Activated B cell treated with CpG ODN at 0.5 μM for 24 hours (primary cell): ENCODE measurements at regions not wholly inside any gene's neighbourhood (a gene's known extent, or its start where the extent isn't known, plus 50 kb on each side); places are given as distances from the start of the nearest gene placed in this dataset.

Source experiments
- ATAC-seq: fragments of 200-7000 bp; cut with Tn5 transposase; one replicate; pipeline ENCODE4 v1.10.0; 2021; ENCODE audit warnings: low read depth, mild to moderate bottlenecking, moderate library complexity
- CTCF ChIA-PET: fragments of 350-600 bp; sonication (Branson Sonifier 250); formaldehyde crosslinking; loops from one replicate; lab custom pipeline; 2021; ENCODE audit warnings: antibody characterized with exemption; lab: Charles Lee
- POLR2A ChIA-PET: fragments of 350-600 bp; sonication (Branson Sonifier 250); formaldehyde crosslinking; loops from one replicate; lab custom pipeline; 2021; ENCODE audit warnings: antibody characterized with exemption; lab: Charles Lee
- DNase-seq: peaks from one replicate; pipeline ENCODE4 v3.0.0; 2022
- H3K27ac Mint-ChIP-seq: one replicate; pipeline ENCODE4 v1.8.0; 2020; ENCODE audit warnings: mixed read lengths
- H3K27me3 Mint-ChIP-seq: one replicate; pipeline ENCODE4 v1.8.0; 2021; ENCODE audit warnings: mixed read lengths
- H3K36me3 Mint-ChIP-seq: one replicate; pipeline ENCODE4 v1.8.0; 2021; ENCODE audit warnings: low read depth, mixed read lengths
- H3K4me1 Mint-ChIP-seq: one replicate; pipeline ENCODE4 v1.8.0; 2021; ENCODE audit warnings: mixed read lengths
- H3K4me3 Mint-ChIP-seq: one replicate; pipeline ENCODE4 v1.8.0; 2020; ENCODE audit warnings: mild to moderate bottlenecking, mixed read lengths
- H3K9me3 Mint-ChIP-seq: one replicate; pipeline ENCODE4 v1.8.0; 2020; ENCODE audit warnings: mixed read lengths
- CTCF ChIP-seq: fragments of 200-600 bp; IDR thresholded peaks from one replicate; pipeline ENCODE4 v1.8.0; 2022; ENCODE audit warnings: antibody characterized with exemption, mild to moderate bottlenecking
- intact Hi-C: fragments of 100-400 bp; cut with micrococcal nuclease; formaldehyde crosslinking; loops from one replicate; pipeline ENCODE4 v1.15.1; 2024

DNA sequence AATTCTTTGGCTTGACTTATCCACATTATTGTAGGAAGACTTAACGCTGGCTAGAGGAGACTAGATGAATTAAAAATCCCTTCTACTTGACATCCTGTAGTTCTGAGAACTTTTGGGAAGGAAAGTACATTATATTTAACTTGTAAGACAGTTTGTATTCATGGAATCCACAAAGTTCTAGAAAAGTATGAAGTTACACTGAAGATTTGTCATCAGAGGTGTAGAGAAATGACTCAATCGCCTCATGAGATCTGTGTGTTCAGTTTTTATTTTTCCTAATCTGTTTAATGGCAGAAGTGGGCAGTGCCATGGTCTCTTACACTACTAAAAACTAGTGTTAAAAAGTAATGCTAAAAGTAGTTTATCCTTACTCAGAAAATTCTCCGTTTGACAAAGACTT, 89.1 kb upstream of the SMIM30 start:
- peaks cover 2% of the 10 kb centered on the region for H3K27me3 Mint-ChIP-seq
- no peak for DNase-seq
- POLR2A ChIA-PET: no interaction called here
- no peak for TF ChIP-seq CTCF
- H3K4me1 Mint-ChIP-seq: no peaks in the 10 kb centered on the region
- no peak overlapping the region for H3K27ac Mint-ChIP-seq
- no peak for ATAC-seq
- no peak overlapping the region for H3K4me3 Mint-ChIP-seq
- no peaks in the 10 kb centered on the region for H3K9me3 Mint-ChIP-seq
- CTCF ChIA-PET: no interaction called here
- intact Hi-C loops: no loop called here
- H3K36me3 Mint-ChIP-seq: no peaks in the 10 kb centered on the region

DNA sequence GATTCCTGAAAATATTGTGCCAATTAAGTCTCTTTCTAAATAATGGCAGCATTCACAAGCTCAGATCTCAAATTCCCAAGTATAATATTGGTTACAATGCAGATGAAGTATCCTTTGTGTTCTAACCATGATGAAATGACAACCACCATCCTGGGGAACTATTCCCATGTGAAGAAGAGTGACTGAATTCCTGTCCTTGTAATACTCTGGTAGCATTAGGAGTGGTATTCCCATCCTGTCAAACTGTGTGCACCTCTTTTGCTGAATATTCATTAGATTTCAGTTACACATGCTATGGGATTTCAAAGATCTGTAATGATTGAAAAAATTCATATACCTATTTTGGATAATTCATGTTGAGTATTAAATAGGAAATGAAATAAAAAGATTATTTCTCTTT, 86.1 kb upstream of the SMIM30 start:
- CTCF ChIA-PET: no interaction called here
- Mint-ChIP-seq H3K9me3 (no peaks in the 10 kb centered on the region), H3K27me3 (peaks cover 2% of the 10 kb centered on the region), H3K4me1 (no peaks in the 10 kb centered on the region), H3K4me3 (no peak overlapping the region), H3K36me3 (no peaks in the 10 kb centered on the region), H3K27ac (no peak overlapping the region)
- DNase-seq: no peak
- POLR2A ChIA-PET: no interaction called here
- intact Hi-C loops: no loop called here
- no peak for ATAC-seq
- TF ChIP-seq CTCF: no peak

GRCh38 chr7:113202284-113202683, 83.9 kb upstream of the SMIM30 start:
- no peak for DNase-seq
- H3K4me1 Mint-ChIP-seq: no peaks in the 10 kb centered on the region
- H3K27ac Mint-ChIP-seq: no peak overlapping the region
- H3K27me3 Mint-ChIP-seq: peaks cover 2% of the 10 kb centered on the region
- no peak for ATAC-seq
- ChIA-PET POLR2A (no interaction called here), CTCF (no interaction called here)
- no peak for TF ChIP-seq CTCF
- H3K9me3 Mint-ChIP-seq: no peaks in the 10 kb centered on the region
- intact Hi-C loops: no loop called here
- H3K4me3 Mint-ChIP-seq: no peak overlapping the region
- H3K36me3 Mint-ChIP-seq: no peaks in the 10 kb centered on the region

DNA sequence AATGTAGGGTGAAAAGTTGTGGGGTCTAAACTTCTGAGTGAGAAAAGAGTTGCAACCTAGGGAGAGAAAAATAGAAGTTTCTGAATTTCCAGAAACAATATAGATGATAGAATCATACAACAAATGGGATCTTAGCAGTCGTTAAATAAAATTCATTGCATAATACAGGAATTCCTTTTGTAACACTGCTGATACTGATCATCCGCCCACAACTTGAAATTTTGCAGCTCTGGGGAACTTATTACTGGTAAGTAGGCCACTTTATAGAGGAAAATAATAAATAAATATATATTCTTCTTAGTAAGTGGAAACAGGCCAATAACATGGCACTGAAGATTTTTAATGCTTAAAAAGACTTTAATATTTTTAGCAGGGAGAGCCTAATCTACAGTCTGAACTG, 81.9 kb upstream of the SMIM30 start:
- CTCF ChIA-PET: no interaction called here
- Mint-ChIP-seq H3K4me3 (no peak overlapping the region), H3K9me3 (no peaks in the 10 kb centered on the region), H3K4me1 (no peaks in the 10 kb centered on the region), H3K27me3 (peaks cover 2% of the 10 kb centered on the region), H3K36me3 (no peaks in the 10 kb centered on the region), H3K27ac (no peak overlapping the region)
- DNase-seq: no peak
- no peak for TF ChIP-seq CTCF
- intact Hi-C loops: no loop called here
- ATAC-seq: no peak
- POLR2A ChIA-PET: no interaction called here

- Mint-ChIP-seq H3K4me3 (no peak overlapping the region), H3K27me3 (peaks cover 2% of the 10 kb centered on the region), H3K9me3 (no peaks in the 10 kb centered on the region), H3K4me1 (no peaks in the 10 kb centered on the region), H3K27ac (no peak overlapping the region), H3K36me3 (no peaks in the 10 kb centered on the region)
- ATAC-seq: no peak
- CTCF ChIA-PET: no interaction called here
- no peak for TF ChIP-seq CTCF
- intact Hi-C loops: no loop called here
- no peak for DNase-seq
- POLR2A ChIA-PET: no interaction called here
Measured at GRCh38 chr7:113199841-113200240, 81.5 kb upstream of the SMIM30 start.
